PFSK-1 (cell line): ENCODE measurements at regions not wholly inside any gene's neighbourhood (a gene's known extent, or its start where the extent isn't known, plus 50 kb on each side); places are given as distances from the start of the nearest gene placed in this dataset.

Experiments
- FOXP2 ChIP-seq: optimal IDR thresholded peaks from 2 replicates; pipeline ENCODE3; 2011; ENCODE audit warnings: borderline replicate concordance, control low read depth, inconsistent platforms; ENCODE audit not compliant: insufficient read depth; ENCODE audit errors: extremely low read length, extremely low read depth
- POLR2AphosphoS5 ChIP-seq: IDR thresholded peaks from 2 replicates; pipeline ENCODE4 v1.6.1; 2012; ENCODE audit warnings: low read depth, mild to moderate bottlenecking, control low read depth, low read length, moderate library complexity
- REST ChIP-seq, 2 experiments: IDR thresholded peaks; 2 replicates each; pipeline versions ENCODE4 v1.6.1 to v1.8.0; 2011 to 2012; ENCODE audit warnings: low read depth in 2 of 2, low read length in 2 of 2, control low read depth in 1 of 2, inconsistent platforms in 1 of 2, mild to moderate bottlenecking in 1 of 2, moderate library complexity in 1 of 2; ENCODE audit not compliant: insufficient read depth in 1 of 2
- SIN3A ChIP-seq: IDR thresholded peaks from 2 replicates; pipeline ENCODE4 v1.6.1; 2012; ENCODE audit warnings: mild to moderate bottlenecking, low read length, moderate library complexity, borderline replicate concordance; ENCODE audit not compliant: insufficient read depth
- TAF1 ChIP-seq: IDR thresholded peaks from 2 replicates; pipeline ENCODE4 v1.6.1; 2012; ENCODE audit warnings: low read length, control low read depth, borderline replicate concordance; ENCODE audit not compliant: insufficient read depth

- TF ChIP-seq SIN3A, result no peak
- no peak for TF ChIP-seq POLR2AphosphoS5
- TF ChIP-seq TAF1, result no peak
- no peak for TF ChIP-seq REST (IDR thresholded peaks at IDR 0.05; ENCODE audit: insufficient read depth in 1 of 2, low read depth in 2 of 2, low read length in 2 of 2)
Observed at GRCh38 chr3:56903231-56903782, 101.6 kb upstream of the ARHGEF3 start.

DNA sequence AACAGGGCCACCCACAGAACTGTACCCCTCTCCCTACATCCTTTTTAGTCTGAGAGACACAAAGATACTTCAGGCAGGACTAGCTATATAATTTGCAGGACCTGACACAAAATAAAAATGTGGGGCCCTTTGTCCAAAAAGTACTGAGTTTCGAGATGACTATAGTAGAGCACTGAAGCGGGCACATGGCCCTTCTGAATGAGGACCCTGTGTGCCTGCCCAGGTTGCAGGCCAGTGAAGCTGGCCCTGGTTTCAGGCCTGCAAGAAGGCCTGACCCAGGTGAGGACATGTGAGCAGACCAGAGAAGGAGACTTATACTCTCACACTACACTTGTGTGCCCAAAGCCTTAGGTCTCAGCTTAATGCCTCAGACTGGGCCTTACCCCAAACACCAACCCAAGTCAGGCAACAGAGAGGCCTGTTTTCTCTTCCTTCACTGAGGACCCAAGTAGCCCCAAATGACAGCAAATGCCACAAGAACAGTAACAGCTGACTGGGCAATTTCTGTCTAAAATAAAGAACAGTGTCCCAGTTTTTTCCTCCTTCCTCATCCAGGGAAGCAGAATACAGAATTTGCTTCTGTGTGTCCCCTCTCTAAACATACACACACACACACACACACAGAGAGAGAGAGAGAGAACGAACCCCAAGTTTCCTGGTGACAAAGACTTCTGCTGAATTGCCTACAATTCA, 100.9 kb upstream of the ARHGEF3 start:
- no peak for TF ChIP-seq SIN3A
- no peak for TF ChIP-seq POLR2AphosphoS5
- no peak for TF ChIP-seq TAF1
- no peak for TF ChIP-seq REST (IDR thresholded peaks at IDR 0.05; ENCODE audit: insufficient read depth in 1 of 2, low read depth in 2 of 2, low read length in 2 of 2)
- TF ChIP-seq FOXP2, result no peak

GRCh38 chr3:56900801-56901200, 99.1 kb upstream of the ARHGEF3 start:
- TF ChIP-seq POLR2AphosphoS5, result no peak
- TF ChIP-seq SIN3A, result no peak
- TF ChIP-seq FOXP2, result no peak
- no peak for TF ChIP-seq TAF1
- no peak for TF ChIP-seq REST (IDR thresholded peaks at IDR 0.05; ENCODE audit: insufficient read depth in 1 of 2, low read depth in 2 of 2, low read length in 2 of 2)

- TF ChIP-seq REST (IDR thresholded peaks at IDR 0.05; ENCODE audit: insufficient read depth in 1 of 2, low read depth in 2 of 2, low read length in 2 of 2) (no peak), TAF1 (no peak), POLR2AphosphoS5 (no peak), SIN3A (no peak), FOXP2 (no peak)
Observed at GRCh38 chr3:56899851-56900250, 98.1 kb upstream of the ARHGEF3 start.
